ENCODE measurements at regions not wholly inside any gene's neighbourhood (a gene's known extent, or its start where the extent isn't known, plus 50 kb on each side); places are given as distances from the start of the nearest gene placed in this dataset.

DNA sequence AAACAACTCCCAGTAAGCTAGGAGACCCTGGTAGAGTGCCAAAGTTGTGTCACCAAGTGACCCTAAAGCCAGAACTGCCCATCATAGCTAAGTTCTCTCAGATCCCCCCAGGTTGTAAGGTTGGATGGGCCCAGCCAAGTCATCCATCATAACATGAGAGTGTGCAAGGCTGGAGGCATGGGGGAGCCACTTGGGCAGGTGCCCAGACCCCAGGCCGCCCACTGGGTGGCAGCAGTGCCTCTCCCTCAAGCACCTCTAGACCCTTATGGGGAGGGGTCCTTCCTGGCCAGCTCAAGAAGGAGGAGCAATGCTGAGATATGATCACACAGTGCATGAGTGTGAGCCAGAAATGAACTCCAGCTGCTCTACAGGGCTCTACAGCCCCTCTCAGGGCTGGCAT, 154.5 kb downstream of the MYLK4 start:
- Histone ChIP-seq H3K79me2 (ENCODE audit: low read depth) (no peaks in the 10 kb centered on the region), H3K27ac (no peak overlapping the region), H3K4me3 (no peak overlapping the region), H3K9me3 (ENCODE audit: insufficient read depth, low read depth) (no peaks in the 10 kb centered on the region), H2AFZ (no peak overlapping the region), H3K9me2 (ENCODE audit: insufficient read depth) (no peaks in the 10 kb centered on the region), H3K4me2 (no peak overlapping the region), H3F3A (ENCODE audit: insufficient read depth, low read depth) (no peaks in the 10 kb centered on the region), H4K20me1 (ENCODE audit: insufficient read depth) (no peaks in the 10 kb centered on the region), H3K4me1 (replicated peaks; ENCODE audit: insufficient read depth) (no peaks in the 10 kb centered on the region), H3K36me3 (ENCODE audit: low read depth) (no peaks in the 10 kb centered on the region), H3K27me3 (ENCODE audit: insufficient read depth, low read depth) (no peaks in the 10 kb centered on the region)
- CTCF ChIA-PET: no interaction called here
- intact Hi-C loops (cut with micrococcal nuclease; ENCODE audit: unreplicated experiment): no loop called here
- TF ChIP-seq EZH2 (IDR thresholded peaks at IDR 0.05; ENCODE audit: low read depth): no peak
- DNase-seq: no peak
- POLR2A ChIA-PET (ENCODE audit: unreplicated experiment): no interaction called here
- no TSS peak for BruUV-seq (replicated peaks)

DNA sequence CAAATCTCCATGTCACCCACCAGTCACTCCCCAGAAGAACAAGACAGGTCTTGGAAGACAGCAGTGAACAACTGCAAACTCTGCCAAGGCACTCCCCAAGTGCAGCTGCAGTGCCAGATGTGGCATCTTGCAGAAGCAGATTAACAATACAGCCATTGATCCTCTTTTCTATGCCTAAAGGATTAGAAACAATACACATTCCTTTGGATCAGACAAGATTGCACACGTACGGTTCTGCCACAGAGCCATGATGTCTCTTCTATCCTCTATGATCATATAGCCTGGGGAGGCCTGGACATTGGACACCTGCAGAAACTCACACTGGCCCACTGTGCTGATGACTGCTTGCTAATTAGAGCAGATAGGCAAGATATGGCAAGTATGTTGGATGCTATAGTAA, 155.9 kb downstream of the MYLK4 start:
- no peak for DNase-seq
- TF ChIP-seq EZH2 (IDR thresholded peaks at IDR 0.05; ENCODE audit: low read depth): no peak
- H3K4me3 ChIP-seq: no peak overlapping the region
- H3K4me2 ChIP-seq: no peak overlapping the region
- H3K36me3 ChIP-seq (ENCODE audit: low read depth): no peaks in the 10 kb centered on the region
- H3K27me3 ChIP-seq (ENCODE audit: insufficient read depth, low read depth): no peaks in the 10 kb centered on the region
- H3K9me2 ChIP-seq (ENCODE audit: insufficient read depth): no peaks in the 10 kb centered on the region
- no peaks in the 10 kb centered on the region for H3F3A ChIP-seq (ENCODE audit: insufficient read depth, low read depth)
- ChIA-PET CTCF (no interaction called here), POLR2A (ENCODE audit: unreplicated experiment) (interaction anchor here (0.5 kb wide), 1 partner anchor 954 kb away, joined by 5 read pairs; no protein-coding TSS in a partner anchor)
- H3K79me2 ChIP-seq (ENCODE audit: low read depth): no peaks in the 10 kb centered on the region
- peaks cover 7% of the 10 kb centered on the region for H3K4me1 ChIP-seq (replicated peaks; ENCODE audit: insufficient read depth)
- intact Hi-C loops (cut with micrococcal nuclease; ENCODE audit: unreplicated experiment): no loop called here
- BruUV-seq (replicated peaks): no TSS peak
- no peaks in the 10 kb centered on the region for H4K20me1 ChIP-seq (ENCODE audit: insufficient read depth)
- H3K27ac ChIP-seq: no peak overlapping the region
- no peak overlapping the region for H2AFZ ChIP-seq
- no peaks in the 10 kb centered on the region for H3K9me3 ChIP-seq (ENCODE audit: insufficient read depth, low read depth)

DNA sequence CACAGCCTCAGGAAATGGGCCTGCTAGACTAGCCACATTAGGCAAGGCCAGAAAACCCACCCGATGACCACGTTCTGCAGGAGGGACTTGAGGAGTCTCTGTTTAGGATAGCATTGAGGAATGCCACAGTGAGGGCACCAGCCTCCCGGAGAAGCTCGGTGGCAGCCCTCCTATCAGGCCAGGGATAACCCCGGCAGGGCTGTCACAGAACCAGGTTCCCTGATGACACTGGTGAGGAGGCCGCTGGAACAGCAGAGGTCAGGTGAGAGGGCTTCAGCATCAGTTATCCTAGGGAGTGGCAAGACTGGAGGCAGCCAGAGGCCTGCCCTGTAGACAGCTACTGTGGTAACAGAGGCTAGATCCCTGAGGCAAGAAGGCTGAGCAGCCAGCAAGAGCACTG, 157.6 kb downstream of the MYLK4 start:
- no peaks in the 10 kb centered on the region for H3K9me3 ChIP-seq (ENCODE audit: insufficient read depth, low read depth)
- H3K4me1 ChIP-seq (replicated peaks; ENCODE audit: insufficient read depth): peaks cover 15% of the 10 kb centered on the region
- H3K36me3 ChIP-seq (ENCODE audit: low read depth): no peaks in the 10 kb centered on the region
- TF ChIP-seq, protein P1, sequence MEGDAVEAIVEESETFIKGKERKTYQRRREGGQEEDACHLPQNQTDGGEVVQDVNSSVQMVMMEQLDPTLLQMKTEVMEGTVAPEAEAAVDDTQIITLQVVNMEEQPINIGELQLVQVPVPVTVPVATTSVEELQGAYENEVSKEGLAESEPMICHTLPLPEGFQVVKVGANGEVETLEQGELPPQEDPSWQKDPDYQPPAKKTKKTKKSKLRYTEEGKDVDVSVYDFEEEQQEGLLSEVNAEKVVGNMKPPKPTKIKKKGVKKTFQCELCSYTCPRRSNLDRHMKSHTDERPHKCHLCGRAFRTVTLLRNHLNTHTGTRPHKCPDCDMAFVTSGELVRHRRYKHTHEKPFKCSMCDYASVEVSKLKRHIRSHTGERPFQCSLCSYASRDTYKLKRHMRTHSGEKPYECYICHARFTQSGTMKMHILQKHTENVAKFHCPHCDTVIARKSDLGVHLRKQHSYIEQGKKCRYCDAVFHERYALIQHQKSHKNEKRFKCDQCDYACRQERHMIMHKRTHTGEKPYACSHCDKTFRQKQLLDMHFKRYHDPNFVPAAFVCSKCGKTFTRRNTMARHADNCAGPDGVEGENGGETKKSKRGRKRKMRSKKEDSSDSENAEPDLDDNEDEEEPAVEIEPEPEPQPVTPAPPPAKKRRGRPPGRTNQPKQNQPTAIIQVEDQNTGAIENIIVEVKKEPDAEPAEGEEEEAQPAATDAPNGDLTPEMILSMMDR (conservative IDR thresholded peaks at IDR 0.05): no peak
- no peak for TF ChIP-seq EZH2 (IDR thresholded peaks at IDR 0.05; ENCODE audit: low read depth)
- DNase-seq: no peak
- H3K9me2 ChIP-seq (ENCODE audit: insufficient read depth): no peaks in the 10 kb centered on the region
- BruUV-seq (replicated peaks): no TSS peak
- no peak overlapping the region for H3K4me3 ChIP-seq
- H3K27ac ChIP-seq: no peak overlapping the region
- POLR2A ChIA-PET (ENCODE audit: unreplicated experiment): no interaction called here
- H3F3A ChIP-seq (ENCODE audit: insufficient read depth, low read depth): no peaks in the 10 kb centered on the region
- no peak overlapping the region for H3K4me2 ChIP-seq
- no peaks in the 10 kb centered on the region for H3K79me2 ChIP-seq (ENCODE audit: low read depth)
- CTCF ChIA-PET: no interaction called here
- H4K20me1 ChIP-seq (ENCODE audit: insufficient read depth): no peaks in the 10 kb centered on the region
- H3K27me3 ChIP-seq (ENCODE audit: insufficient read depth, low read depth): no peaks in the 10 kb centered on the region
- no peak overlapping the region for H2AFZ ChIP-seq
- intact Hi-C loops (cut with micrococcal nuclease; ENCODE audit: unreplicated experiment): no loop called here

DNA sequence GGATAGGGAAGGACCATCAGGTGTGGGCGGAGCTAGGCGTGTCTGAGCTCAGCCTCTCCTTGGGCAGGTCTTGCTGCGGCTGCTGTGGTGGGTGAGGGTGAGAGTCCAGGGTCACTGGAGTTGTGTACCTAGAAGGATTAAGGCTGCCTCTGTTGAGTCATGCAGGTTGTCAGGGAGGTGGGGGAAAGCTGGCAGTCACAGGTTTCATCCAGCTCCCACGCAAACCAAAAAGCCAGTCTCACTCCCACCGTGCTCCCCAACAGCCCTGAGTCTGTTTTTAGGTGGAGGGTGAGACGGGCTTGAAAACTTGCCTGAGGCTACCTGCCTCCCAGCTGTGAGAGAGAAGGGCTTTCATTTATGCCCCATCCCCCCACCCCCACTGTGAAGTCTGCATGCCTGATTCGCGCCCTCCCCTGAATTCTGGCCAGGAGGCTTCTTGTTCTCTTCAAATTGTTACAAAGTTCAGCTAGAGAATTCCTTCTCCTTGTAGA, 161.5 kb downstream of the MYLK4 start:
- H3K4me3 ChIP-seq: no peak overlapping the region; the same call in 1 of the 2 replicates
- H3K9me2 ChIP-seq (ENCODE audit: insufficient read depth): no peaks in the 10 kb centered on the region
- H2AFZ ChIP-seq: no peak overlapping the region
- no TSS peak for BruUV-seq (replicated peaks)
- H3K79me2 ChIP-seq (ENCODE audit: low read depth): no peaks in the 10 kb centered on the region
- no peaks in the 10 kb centered on the region for H3K9me3 ChIP-seq (ENCODE audit: insufficient read depth, low read depth)
- H3F3A ChIP-seq (ENCODE audit: insufficient read depth, low read depth): no peaks in the 10 kb centered on the region
- peaks cover 15% of the 10 kb centered on the region for H3K4me1 ChIP-seq (replicated peaks; ENCODE audit: insufficient read depth)
- CTCF ChIA-PET: interaction anchor here (0.6 kb wide), 3 partner anchors 46 to 826 kb away, joined by 3 to 5 read pairs (median 3); no protein-coding TSS in a partner anchor
- TF ChIP-seq EZH2 (IDR thresholded peaks at IDR 0.05; ENCODE audit: low read depth): no peak
- TF ChIP-seq, protein P1 (conservative IDR thresholded peaks at IDR 0.05): no peak
- H3K36me3 ChIP-seq (ENCODE audit: low read depth): no peaks in the 10 kb centered on the region
- intact Hi-C loops (cut with micrococcal nuclease; ENCODE audit: unreplicated experiment): no loop called here
- DNase-seq: peak; percentile 60 to 77
- POLR2A ChIA-PET (ENCODE audit: unreplicated experiment): no interaction called here
- peak overlapping the region; percentile 57 for H3K27ac ChIP-seq
- peak overlapping the region; percentile 43 for H3K4me2 ChIP-seq
- no peaks in the 10 kb centered on the region for H3K27me3 ChIP-seq (ENCODE audit: insufficient read depth, low read depth)
- H4K20me1 ChIP-seq (ENCODE audit: insufficient read depth): no peaks in the 10 kb centered on the region
